Lower lobe of right lung (tissue), 2 donors: ENCODE measurements at regions not wholly inside any gene's neighbourhood (a gene's known extent, or its start where the extent isn't known, plus 50 kb on each side); places are given as distances from the start of the nearest gene placed in this dataset.

Experiments used
- ATAC-seq, 2 donors: fragments of 200-7000 bp; cut with Tn5 transposase; one replicate each; pipeline ENCODE4 v1.9.1; 2020 to 2022; ENCODE audit warnings: mild to moderate bottlenecking in 2 of 2, moderate library complexity in 2 of 2
- DNase-seq: peaks from one replicate; pipeline ENCODE4 v3.0.0-alpha.2; 2020
- H3K27ac ChIP-seq: fragments of 200-600 bp; one replicate; pipeline ENCODE4 v1.8.0; 2022
- H3K27me3 ChIP-seq: fragments of 200-600 bp; one replicate; pipeline ENCODE4 v1.8.0; 2022; ENCODE audit warnings: low read depth
- H3K36me3 ChIP-seq: fragments of 200-600 bp; one replicate; pipeline ENCODE4 v1.8.0; 2022; ENCODE audit warnings: mild to moderate bottlenecking
- H3K4me1 ChIP-seq: fragments of 200-600 bp; one replicate; pipeline ENCODE4 v1.8.0; 2022
- H3K4me3 ChIP-seq: fragments of 200-600 bp; one replicate; pipeline ENCODE4 v1.8.0; 2022; ENCODE audit warnings: mild to moderate bottlenecking
- H3K9me3 ChIP-seq: fragments of 200-600 bp; one replicate; pipeline ENCODE4 v1.8.0; 2022
- CTCF ChIP-seq: fragments of 200-600 bp; IDR thresholded peaks from one replicate; pipeline ENCODE4 v1.8.0; 2022; ENCODE audit warnings: antibody characterized with exemption, mild to moderate bottlenecking
- intact Hi-C: fragments of 100-400 bp; cut with DNase I; formaldehyde crosslinking; loops from one replicate; pipeline ENCODE4 v1.11.0; 2022
- donor health status: DM: no; HTN: yes; CAD: no; lungs with severe emphysema.

GRCh38 chr2:106953779-106954178 lies 67.8 kb upstream of the ST6GAL2 start:
- no peaks in the 10 kb centered on the region for H3K4me1 ChIP-seq
- ATAC-seq = no peak

GRCh38 chr2:106954304-106954703 lies 68.3 kb upstream of the ST6GAL2 start:
- Histone ChIP-seq H3K27ac (no peak overlapping the region), H3K4me3 (no peak overlapping the region), H3K4me1 (no peaks in the 10 kb centered on the region), H3K9me3 (no peaks in the 10 kb centered on the region), H3K27me3 (no peaks in the 10 kb centered on the region), H3K36me3 (no peaks in the 10 kb centered on the region)
- intact Hi-C loops = no loop called here
- no peak for ATAC-seq
- TF ChIP-seq CTCF = no peak
- no peak for DNase-seq

More at GRCh38 chr2:106953779-106954178, 67.8 kb upstream of the ST6GAL2 start:
- no peak for DNase-seq
- Histone ChIP-seq H3K9me3 (no peaks in the 10 kb centered on the region), H3K4me3 (no peak overlapping the region), H3K27ac (no peak overlapping the region), H3K36me3 (no peaks in the 10 kb centered on the region), H3K27me3 (no peaks in the 10 kb centered on the region)
- no peak for TF ChIP-seq CTCF
- intact Hi-C loops = no loop called here

- no peaks in the 10 kb centered on the region for H3K4me1 ChIP-seq
- no peaks in the 10 kb centered on the region for H3K9me3 ChIP-seq
- intact Hi-C loops = no loop called here
- ATAC-seq (no peak), DNase-seq (no peak)
- no peaks in the 10 kb centered on the region for H3K36me3 ChIP-seq
- H3K27ac ChIP-seq = no peak overlapping the region
- H3K4me3 ChIP-seq = no peak overlapping the region
- H3K27me3 ChIP-seq = no peaks in the 10 kb centered on the region
- no peak for TF ChIP-seq CTCF
Measured at GRCh38 chr2:106956416-106956815, 70.4 kb upstream of the ST6GAL2 start.

GRCh38 chr2:106956879-106957278 lies 70.9 kb upstream of the ST6GAL2 start:
- no peaks in the 10 kb centered on the region for H3K4me1 ChIP-seq
- no peaks in the 10 kb centered on the region for H3K27me3 ChIP-seq
- no peak for DNase-seq
- H3K4me3 ChIP-seq = no peak overlapping the region
- intact Hi-C loops = no loop called here
- no peak overlapping the region for H3K27ac ChIP-seq
- H3K36me3 ChIP-seq = no peaks in the 10 kb centered on the region
- TF ChIP-seq CTCF = no peak
- no peak for ATAC-seq
- H3K9me3 ChIP-seq = no peaks in the 10 kb centered on the region

GRCh38 chr2:106959975-106960682 lies 74.2 kb upstream of the ST6GAL2 start:
- Histone ChIP-seq H3K36me3 (no peaks in the 10 kb centered on the region), H3K27me3 (no peaks in the 10 kb centered on the region), H3K27ac (no peak overlapping the region), H3K9me3 (no peaks in the 10 kb centered on the region), H3K4me3 (no peak overlapping the region), H3K4me1 (no peaks in the 10 kb centered on the region)
- intact Hi-C loops = no loop called here
- ATAC-seq (no peak), DNase-seq (no peak)
- no peak for TF ChIP-seq CTCF
